Fibroblast of the aortic adventitia (primary cell): ENCODE measurements at regions not wholly inside any gene's neighbourhood (a gene's known extent, or its start where the extent isn't known, plus 50 kb on each side); places are given as distances from the start of the nearest gene placed in this dataset.

Source experiments
- DNase-seq: peaks from one replicate; pipeline ENCODE4 v3.0.0-alpha.2; 2010; ENCODE audit warnings: low read depth
- H3K4me3 ChIP-seq: 2 replicates; pipeline ENCODE4 v1.5.1; 2011; ENCODE audit warnings: low read depth, mild to moderate bottlenecking, control low read depth, low read length, moderate library complexity
- TF ChIP-seq, protein P1 (sequence below): IDR thresholded peaks from 2 replicates; pipeline ENCODE4 v1.5.1; 2011; ENCODE audit warnings: mild to moderate bottlenecking, low read length, control low read depth, inconsistent platforms; ENCODE audit not compliant: insufficient read depth

DNA sequence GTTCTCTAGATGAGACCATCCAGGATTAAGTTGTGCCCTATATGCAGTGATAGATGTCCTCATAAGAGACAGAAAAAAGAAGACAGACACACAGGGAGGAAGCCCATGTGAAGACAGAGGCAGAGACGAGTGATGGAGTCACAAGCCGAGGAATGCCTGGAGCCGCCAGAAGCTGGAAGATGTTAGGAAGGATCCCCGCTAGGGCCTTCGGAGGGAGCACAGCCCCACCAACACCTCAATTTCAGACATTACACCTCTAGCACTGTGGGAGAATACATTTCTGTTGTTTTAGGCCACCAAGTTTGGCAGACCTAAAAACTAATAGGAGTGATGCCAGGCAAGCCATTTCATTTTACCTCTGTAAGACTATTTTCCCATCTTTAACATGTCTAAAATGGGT lies 458.5 kb downstream of the MED13L start:
- DNase-seq: no peak
- no peak overlapping the region for H3K4me3 ChIP-seq
- TF ChIP-seq, protein P1, sequence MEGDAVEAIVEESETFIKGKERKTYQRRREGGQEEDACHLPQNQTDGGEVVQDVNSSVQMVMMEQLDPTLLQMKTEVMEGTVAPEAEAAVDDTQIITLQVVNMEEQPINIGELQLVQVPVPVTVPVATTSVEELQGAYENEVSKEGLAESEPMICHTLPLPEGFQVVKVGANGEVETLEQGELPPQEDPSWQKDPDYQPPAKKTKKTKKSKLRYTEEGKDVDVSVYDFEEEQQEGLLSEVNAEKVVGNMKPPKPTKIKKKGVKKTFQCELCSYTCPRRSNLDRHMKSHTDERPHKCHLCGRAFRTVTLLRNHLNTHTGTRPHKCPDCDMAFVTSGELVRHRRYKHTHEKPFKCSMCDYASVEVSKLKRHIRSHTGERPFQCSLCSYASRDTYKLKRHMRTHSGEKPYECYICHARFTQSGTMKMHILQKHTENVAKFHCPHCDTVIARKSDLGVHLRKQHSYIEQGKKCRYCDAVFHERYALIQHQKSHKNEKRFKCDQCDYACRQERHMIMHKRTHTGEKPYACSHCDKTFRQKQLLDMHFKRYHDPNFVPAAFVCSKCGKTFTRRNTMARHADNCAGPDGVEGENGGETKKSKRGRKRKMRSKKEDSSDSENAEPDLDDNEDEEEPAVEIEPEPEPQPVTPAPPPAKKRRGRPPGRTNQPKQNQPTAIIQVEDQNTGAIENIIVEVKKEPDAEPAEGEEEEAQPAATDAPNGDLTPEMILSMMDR: no peak

DNA sequence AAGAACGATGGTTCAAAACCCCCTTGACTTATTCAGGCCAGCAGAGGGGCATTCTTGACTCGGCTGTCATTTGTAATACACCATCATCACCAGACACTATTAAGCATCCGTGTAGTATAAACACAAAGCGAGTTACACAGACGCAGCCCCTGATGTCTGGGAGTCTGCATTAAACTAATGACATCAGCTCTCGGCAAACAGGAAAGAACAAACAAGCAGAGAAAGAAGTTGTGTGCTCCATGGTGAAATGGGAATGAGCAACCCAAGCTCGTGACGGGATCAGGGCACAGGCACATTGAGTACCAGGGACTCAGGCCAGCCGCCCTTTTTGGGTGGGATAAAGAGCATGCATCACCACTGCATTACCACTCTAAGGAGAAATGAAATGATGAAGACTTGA lies 460.1 kb downstream of the MED13L start:
- H3K4me3 ChIP-seq: no peak overlapping the region
- no peak for DNase-seq
- TF ChIP-seq, protein P1: no peak

DNA sequence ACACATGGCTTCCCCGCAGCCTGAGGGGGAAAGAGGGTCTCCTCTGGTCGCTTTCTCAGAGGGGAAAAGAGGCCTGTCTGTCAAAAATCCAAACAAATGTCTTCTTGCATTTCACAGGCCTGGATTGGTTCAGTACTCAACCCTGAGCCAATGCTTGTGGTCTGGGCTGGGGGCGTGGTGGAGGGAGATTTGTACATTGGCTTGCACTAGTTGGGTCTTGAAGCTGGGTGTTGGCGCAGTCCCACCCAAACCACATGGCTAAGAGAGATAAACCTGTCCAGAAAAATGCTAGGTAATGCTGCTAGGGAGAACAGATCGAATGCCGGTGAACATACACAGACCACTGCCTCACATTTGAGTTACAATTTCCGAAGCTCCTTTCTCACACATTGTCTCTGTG lies 461.6 kb downstream of the MED13L start:
- no peak for DNase-seq
- no peak overlapping the region for H3K4me3 ChIP-seq
- TF ChIP-seq, protein P1: no peak

DNA sequence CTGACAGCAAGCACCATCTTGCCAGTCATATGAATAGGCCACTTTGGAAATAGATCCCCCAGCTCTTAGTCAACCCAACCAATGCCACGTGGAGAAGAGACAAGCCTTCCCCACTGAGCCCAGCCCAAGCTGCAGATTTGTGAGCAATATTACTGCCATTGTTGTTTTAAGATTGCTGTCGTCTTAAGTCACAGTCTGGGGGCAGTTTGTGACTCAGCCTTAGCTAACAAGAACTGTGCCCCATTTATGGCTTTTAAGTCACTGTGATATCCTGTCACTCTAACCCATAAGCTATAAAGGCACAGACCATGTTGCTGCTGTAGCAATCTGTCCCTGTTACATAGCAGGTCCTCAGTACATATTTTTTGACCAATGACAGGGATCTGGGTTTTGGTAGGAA lies 464.2 kb downstream of the MED13L start:
- TF ChIP-seq, protein P1: no peak
- H3K4me3 ChIP-seq: no peak overlapping the region
- no peak for DNase-seq

DNA sequence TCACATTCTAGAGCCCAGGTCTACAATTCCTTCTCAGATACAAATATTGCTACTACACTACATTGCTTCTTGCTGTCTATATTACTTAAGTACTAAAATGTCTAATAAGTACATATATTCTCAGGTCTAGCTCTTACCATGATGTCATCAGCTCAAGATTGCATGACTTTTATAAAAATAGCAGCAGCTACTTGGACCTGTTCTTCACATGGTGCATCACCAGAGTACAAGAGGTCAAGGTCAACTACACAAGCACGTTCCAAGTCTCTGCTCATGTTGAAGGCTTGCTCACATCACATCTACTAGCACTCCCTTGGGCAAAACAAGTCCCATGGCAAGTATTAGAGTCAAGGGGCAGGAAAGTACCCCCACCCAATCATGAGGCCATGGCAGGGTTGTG lies 465.6 kb downstream of the MED13L start:
- DNase-seq: no peak
- TF ChIP-seq, protein P1: no peak
- no peak overlapping the region for H3K4me3 ChIP-seq

GRCh38 chr12:115811045-115811444 lies 466.4 kb downstream of the MED13L start:
- TF ChIP-seq, protein P1: no peak
- no peak overlapping the region for H3K4me3 ChIP-seq
- DNase-seq: no peak

GRCh38 chr12:115810122-115810901 lies 467.2 kb downstream of the MED13L start:
- no peak overlapping the region for H3K4me3 ChIP-seq
- TF ChIP-seq, protein P1: no peak
- no peak for DNase-seq
